GM13977 (cell line): ENCODE measurements at regions not wholly inside any gene's neighbourhood (a gene's known extent, or its start where the extent isn't known, plus 50 kb on each side); places are given as distances from the start of the nearest gene placed in this dataset.

Source experiments
- DNase-seq: peaks from one replicate; pipeline ENCODE4 v3.0.0; 2012; ENCODE audit warnings: low spot score
- CTCF ChIP-seq: IDR thresholded peaks from 2 replicates; pipeline ENCODE4 v1.5.1; 2012; ENCODE audit warnings: mild to moderate bottlenecking, control low read depth; ENCODE audit not compliant: insufficient read depth; ENCODE audit errors: extremely low read depth, missing control alignments
- in situ Hi-C: fragments of 300-500 bp; cut with MboI; formaldehyde crosslinking; loops from one replicate; pipeline ENCODE4 v1.12.0; 2022; ENCODE audit warnings: low sequenced_read_pairs, low pct_unique_long_range_greater_than_20kb, mixed read lengths, inconsistent platforms; ENCODE audit not compliant: unreplicated experiment

GRCh38 chr6:54044059-54044458 lies 67.2 kb upstream of the MLIP start:
- in situ Hi-C loops: no loop called here
- no peak for DNase-seq
- TF ChIP-seq CTCF: no peak

DNA sequence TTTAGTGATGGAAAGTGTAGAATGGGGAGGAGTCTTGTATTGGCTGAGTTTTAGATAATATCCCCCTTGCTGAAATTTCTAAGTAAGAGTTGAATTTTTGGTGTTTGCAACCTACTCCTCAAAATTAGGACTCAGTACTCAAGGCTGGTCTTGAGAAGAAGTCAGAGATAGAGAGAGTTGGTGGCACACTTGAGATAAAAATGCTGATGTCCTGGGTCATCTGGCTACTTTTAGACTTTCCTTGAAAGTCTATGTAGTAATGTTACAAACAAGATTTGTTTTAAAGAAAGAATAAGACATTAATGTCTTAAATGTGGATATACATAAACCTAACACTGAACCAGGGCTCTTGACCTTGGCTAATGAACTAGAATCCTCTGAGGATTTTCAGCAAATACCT lies 62.5 kb upstream of the MLIP start:
- DNase-seq: no peak
- TF ChIP-seq CTCF: no peak
- in situ Hi-C loops: no loop called here

DNA sequence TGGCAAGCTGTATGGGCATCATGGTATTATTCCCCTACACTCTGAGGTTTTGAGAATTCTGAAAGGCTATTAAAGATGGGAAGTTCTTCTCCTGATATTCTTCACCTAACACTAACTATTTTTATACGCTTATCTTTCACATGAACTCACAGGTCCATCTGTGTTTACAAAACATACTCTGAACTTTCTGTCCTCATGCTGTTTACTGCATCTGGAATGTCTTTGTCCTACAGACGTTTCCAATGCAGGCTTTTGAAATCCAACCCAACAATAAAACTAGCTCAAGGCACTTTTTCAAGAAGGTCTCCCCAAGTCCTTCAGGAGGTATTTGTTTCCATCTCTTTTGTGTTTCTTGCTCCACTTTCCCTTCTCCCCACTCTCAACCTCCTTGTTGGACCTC lies 60.5 kb upstream of the MLIP start:
- no peak for DNase-seq
- in situ Hi-C loops: no loop called here
- no peak for TF ChIP-seq CTCF

GRCh38 chr6:54053881-54054391 lies 57.3 kb upstream of the MLIP start:
- in situ Hi-C loops: no loop called here
- TF ChIP-seq CTCF: no peak
- DNase-seq: no peak

GRCh38 chr6:54056105-54056504 lies 55.1 kb upstream of the MLIP start:
- no peak for DNase-seq
- in situ Hi-C loops: no loop called here
- no peak for TF ChIP-seq CTCF

DNA sequence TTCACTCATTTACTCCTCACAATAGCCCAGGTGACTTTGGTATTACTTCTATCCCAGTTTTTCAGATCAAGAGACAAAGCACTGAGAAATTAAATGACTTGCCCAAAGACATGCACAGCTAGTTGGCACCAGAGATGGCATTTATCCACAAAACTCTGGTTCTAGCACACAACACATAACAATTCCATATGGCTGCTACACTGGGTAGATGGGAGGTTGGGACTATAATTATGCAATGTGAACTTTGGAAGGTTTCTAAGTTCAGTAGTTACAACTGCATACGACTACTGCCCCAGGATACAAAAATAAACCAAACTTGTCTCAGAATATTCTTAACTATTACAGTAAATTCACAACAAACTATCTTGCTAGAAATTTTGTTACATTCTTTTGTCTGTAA lies 54.2 kb upstream of the MLIP start:
- DNase-seq: no peak
- in situ Hi-C loops: no loop called here
- TF ChIP-seq CTCF: no peak

GRCh38 chr6:54058236-54058635 lies 53.0 kb upstream of the MLIP start:
- TF ChIP-seq CTCF: no peak
- DNase-seq: no peak
- in situ Hi-C loops: no loop called here
